Peyer's patch (tissue), 4 donors: ENCODE measurements at regions not wholly inside any gene's neighbourhood (a gene's known extent, or its start where the extent isn't known, plus 50 kb on each side); places are given as distances from the start of the nearest gene placed in this dataset.

Experiments used
- DNase-seq, 3 donors: peaks; one replicate each; pipeline ENCODE4 v3.0.0-alpha.2; 2017 to 2019
- H3K27ac ChIP-seq, 4 donors: fragments of 200-600 bp; sonication (generic); one replicate each; pipeline ENCODE4 v1.5.1; 2016 to 2019
- H3K27me3 ChIP-seq, 2 donors: fragments of 200-600 bp; sonication (generic); one replicate each; pipeline ENCODE4 v1.5.1; 2019
- H3K36me3 ChIP-seq, 3 donors: fragments of 200-600 bp; sonication (generic); one replicate each; pipeline ENCODE4 v1.5.1; 2016 to 2019
- H3K4me1 ChIP-seq, 4 donors: fragments of 200-600 bp; sonication (generic); one replicate each; pipeline ENCODE4 v1.5.1; 2016 to 2019
- H3K4me3 ChIP-seq, 4 donors: fragments of 200-600 bp; sonication (generic); 1 replicate in 3 of 4; 2 replicates in 1 of 4; pipeline ENCODE4 v1.5.1; 2016 to 2019; ENCODE audit warnings: mild to moderate bottlenecking in 1 of 4
- H3K9me3 ChIP-seq, 4 donors: fragments of 200-600 bp; sonication (generic); one replicate each; pipeline ENCODE4 v1.5.1; 2016 to 2019; ENCODE audit warnings: mild to moderate bottlenecking in 1 of 4
- POLR2A ChIP-seq, 2 donors: fragments of 450-650 bp; IDR thresholded peaks; one replicate each; pipeline ENCODE4 v1.5.1; 2017; ENCODE audit warnings: antibody characterized with exemption in 2 of 2, mild to moderate bottlenecking in 2 of 2, moderate library complexity in 2 of 2
- TF ChIP-seq, protein P1 (sequence below), 6 experiments: fragments of 450-650 bp in 4 of 6; fragments of 200-600 bp in 2 of 6; sonication (generic) in 1 of 6; IDR thresholded peaks; one replicate each; pipeline ENCODE4 v1.5.1; 2017 to 2019; ENCODE audit warnings: antibody characterized with exemption in 6 of 6, mild to moderate bottlenecking in 3 of 6, moderate library complexity in 1 of 6

DNA sequence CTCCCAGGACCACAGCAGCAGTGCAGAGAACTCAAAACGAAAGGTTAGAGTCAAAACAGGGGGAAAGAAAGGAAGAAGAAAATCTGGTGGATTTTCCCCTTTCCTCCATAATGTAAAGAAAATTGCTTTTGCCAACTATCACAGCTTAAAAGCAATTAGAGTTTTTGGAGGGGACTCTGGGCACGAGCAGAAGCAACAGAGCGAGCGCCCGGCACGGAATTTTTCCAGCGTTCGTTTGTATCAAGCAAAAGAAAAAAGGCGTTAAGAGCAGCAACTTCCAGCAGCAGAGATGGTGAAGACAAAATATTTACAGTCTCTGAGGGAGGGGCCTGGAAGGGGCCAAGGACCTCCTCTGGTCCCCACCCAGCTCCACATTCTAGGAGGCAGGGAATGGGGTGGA, 174.9 kb upstream of the LINGO1 start:
- no peaks in the 10 kb centered on the region for H3K36me3 ChIP-seq
- H3K4me3 ChIP-seq, result no peak overlapping the region
- TF ChIP-seq POLR2A (IDR thresholded peaks at IDR 0.05), result no peak
- TF ChIP-seq, protein P1, sequence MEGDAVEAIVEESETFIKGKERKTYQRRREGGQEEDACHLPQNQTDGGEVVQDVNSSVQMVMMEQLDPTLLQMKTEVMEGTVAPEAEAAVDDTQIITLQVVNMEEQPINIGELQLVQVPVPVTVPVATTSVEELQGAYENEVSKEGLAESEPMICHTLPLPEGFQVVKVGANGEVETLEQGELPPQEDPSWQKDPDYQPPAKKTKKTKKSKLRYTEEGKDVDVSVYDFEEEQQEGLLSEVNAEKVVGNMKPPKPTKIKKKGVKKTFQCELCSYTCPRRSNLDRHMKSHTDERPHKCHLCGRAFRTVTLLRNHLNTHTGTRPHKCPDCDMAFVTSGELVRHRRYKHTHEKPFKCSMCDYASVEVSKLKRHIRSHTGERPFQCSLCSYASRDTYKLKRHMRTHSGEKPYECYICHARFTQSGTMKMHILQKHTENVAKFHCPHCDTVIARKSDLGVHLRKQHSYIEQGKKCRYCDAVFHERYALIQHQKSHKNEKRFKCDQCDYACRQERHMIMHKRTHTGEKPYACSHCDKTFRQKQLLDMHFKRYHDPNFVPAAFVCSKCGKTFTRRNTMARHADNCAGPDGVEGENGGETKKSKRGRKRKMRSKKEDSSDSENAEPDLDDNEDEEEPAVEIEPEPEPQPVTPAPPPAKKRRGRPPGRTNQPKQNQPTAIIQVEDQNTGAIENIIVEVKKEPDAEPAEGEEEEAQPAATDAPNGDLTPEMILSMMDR (IDR thresholded peaks at IDR 0.05), result no peak
- no peaks in the 10 kb centered on the region for H3K4me1 ChIP-seq
- H3K27ac ChIP-seq, result no peak overlapping the region
- H3K9me3 ChIP-seq, result no peaks in the 10 kb centered on the region
- DNase-seq, result no peak
- H3K27me3 ChIP-seq, result no peaks in the 10 kb centered on the region

GRCh38 chr15:77807115-77807514, 174.4 kb upstream of the LINGO1 start:
- no peak overlapping the region for H3K4me3 ChIP-seq
- H3K4me1 ChIP-seq, result no peaks in the 10 kb centered on the region
- TF ChIP-seq, protein P1 (IDR thresholded peaks at IDR 0.05), result no peak
- TF ChIP-seq POLR2A (IDR thresholded peaks at IDR 0.05), result no peak
- no peaks in the 10 kb centered on the region for H3K27me3 ChIP-seq
- no peak overlapping the region for H3K27ac ChIP-seq
- no peaks in the 10 kb centered on the region for H3K36me3 ChIP-seq
- H3K9me3 ChIP-seq, result no peaks in the 10 kb centered on the region
- DNase-seq, result no peak

DNA sequence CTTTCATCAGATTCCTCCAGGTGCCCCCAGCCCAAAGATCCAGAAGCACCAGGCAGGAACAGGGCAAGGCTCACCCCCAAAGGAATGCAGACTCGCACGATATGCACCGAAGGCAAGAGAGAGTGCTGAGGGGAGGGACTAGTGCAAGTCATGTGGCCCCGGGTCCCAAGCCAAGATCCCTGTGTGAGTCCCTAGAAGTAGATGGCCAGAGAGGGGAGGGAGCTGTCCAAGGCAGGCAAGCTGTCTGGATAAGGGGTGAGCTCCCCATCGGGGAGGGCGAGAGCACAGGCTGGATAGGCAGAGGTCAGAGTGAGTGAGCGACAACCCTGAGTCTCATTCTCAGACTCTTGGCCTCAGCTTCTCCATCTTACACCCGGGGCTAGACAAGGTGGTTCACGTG, 171.5 kb upstream of the LINGO1 start:
- no peak overlapping the region for H3K4me3 ChIP-seq
- DNase-seq, result no peak
- no peaks in the 10 kb centered on the region for H3K9me3 ChIP-seq
- TF ChIP-seq POLR2A (IDR thresholded peaks at IDR 0.05), result no peak
- TF ChIP-seq, protein P1 (IDR thresholded peaks at IDR 0.05), result no peak
- no peaks in the 10 kb centered on the region for H3K27me3 ChIP-seq
- no peaks in the 10 kb centered on the region for H3K4me1 ChIP-seq
- no peak overlapping the region for H3K27ac ChIP-seq
- no peaks in the 10 kb centered on the region for H3K36me3 ChIP-seq

DNA sequence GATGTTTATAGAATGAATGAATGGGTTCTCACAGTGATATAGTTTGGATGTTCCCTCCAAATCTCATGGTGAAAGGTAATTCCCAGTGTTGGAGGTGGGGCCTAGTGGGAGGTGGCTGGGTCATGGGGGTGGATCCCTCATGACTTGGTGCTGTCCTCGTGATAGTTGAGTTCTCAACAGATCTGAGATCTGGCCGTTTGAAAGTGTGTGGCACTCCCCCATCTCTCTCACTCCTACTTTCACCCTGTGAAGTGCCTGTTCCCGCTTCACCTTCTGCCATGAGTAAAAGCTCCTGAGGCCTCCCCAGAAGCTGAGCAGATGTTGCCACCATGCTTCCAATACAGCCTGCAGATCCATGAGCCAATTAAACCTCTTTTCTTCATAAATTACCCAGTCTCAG, 170.8 kb upstream of the LINGO1 start:
- Histone ChIP-seq H3K36me3 (no peaks in the 10 kb centered on the region), H3K27me3 (no peaks in the 10 kb centered on the region), H3K4me1 (no peaks in the 10 kb centered on the region), H3K4me3 (no peak overlapping the region), H3K9me3 (no peaks in the 10 kb centered on the region), H3K27ac (no peak overlapping the region)
- TF ChIP-seq, protein P1 (IDR thresholded peaks at IDR 0.05), result no peak
- TF ChIP-seq POLR2A (IDR thresholded peaks at IDR 0.05), result no peak
- no peak for DNase-seq

- no peak overlapping the region for H3K27ac ChIP-seq
- H3K36me3 ChIP-seq, result no peaks in the 10 kb centered on the region
- no peaks in the 10 kb centered on the region for H3K4me1 ChIP-seq
- H3K4me3 ChIP-seq, result no peak overlapping the region
- no peaks in the 10 kb centered on the region for H3K9me3 ChIP-seq
- H3K27me3 ChIP-seq, result no peaks in the 10 kb centered on the region
- DNase-seq, result no peak
- no peak for TF ChIP-seq POLR2A (IDR thresholded peaks at IDR 0.05)
- TF ChIP-seq, protein P1 (IDR thresholded peaks at IDR 0.05), result no peak
Measured at GRCh38 chr15:77800305-77800704, 167.6 kb upstream of the LINGO1 start.

DNA sequence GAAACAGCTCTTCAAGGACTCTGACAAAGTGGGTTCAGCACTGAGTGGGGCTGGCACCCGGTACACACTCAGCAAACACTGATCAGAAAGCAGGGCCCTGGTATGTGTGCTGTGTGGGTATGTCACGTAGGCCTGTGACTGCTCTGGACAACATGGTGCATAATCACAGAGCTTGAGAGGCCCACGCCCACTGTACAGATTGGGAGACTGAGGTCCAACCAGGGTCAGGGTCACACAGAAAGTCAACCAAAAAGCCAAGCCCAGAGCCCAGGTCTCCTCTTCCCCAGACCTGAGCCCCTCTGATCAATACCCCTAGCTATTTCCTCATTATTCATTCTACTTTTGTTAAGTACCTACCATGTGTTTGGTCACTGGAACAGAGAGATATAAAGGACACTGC, 166.1 kb upstream of the LINGO1 start:
- no peak for TF ChIP-seq POLR2A (IDR thresholded peaks at IDR 0.05)
- TF ChIP-seq, protein P1 (IDR thresholded peaks at IDR 0.05), result no peak
- H3K27me3 ChIP-seq, result no peaks in the 10 kb centered on the region
- H3K9me3 ChIP-seq, result no peaks in the 10 kb centered on the region
- H3K4me1 ChIP-seq, result no peaks in the 10 kb centered on the region
- no peak for DNase-seq
- no peak overlapping the region for H3K4me3 ChIP-seq
- no peaks in the 10 kb centered on the region for H3K36me3 ChIP-seq
- H3K27ac ChIP-seq, result no peak overlapping the region
